T-helper 1 cell treated with Interleukin-12 subunit alpha and Interleukin-12 subunit beta and Interleukin-4 antibody, amounts not matched to agents 30 μg/mL and 1 μg/mL, for 36 hours (primary cell): ENCODE measurements at regions not wholly inside any gene's neighbourhood (a gene's known extent, or its start where the extent isn't known, plus 50 kb on each side); places are given as distances from the start of the nearest gene placed in this dataset.
"Not testable (repeated sequence)": the region's sequence is repeated elsewhere in the genome, so short reads cannot be mapped to it uniquely, and the experiment has no call there.

ENCODE experiments used
- H3K27ac Mint-ChIP-seq: one replicate; pipeline ENCODE4 v1.8.0; 2021; ENCODE audit warnings: mild to moderate bottlenecking, mixed read lengths
- H3K27me3 Mint-ChIP-seq: one replicate; pipeline ENCODE4 v1.8.0; 2021; ENCODE audit warnings: low read depth, mixed read lengths
- H3K36me3 Mint-ChIP-seq: one replicate; pipeline ENCODE4 v1.8.0; 2021; ENCODE audit warnings: low read depth, mixed read lengths
- H3K4me1 Mint-ChIP-seq: one replicate; pipeline ENCODE4 v1.8.0; 2021; ENCODE audit warnings: low read depth, mixed read lengths
- H3K4me3 Mint-ChIP-seq: one replicate; pipeline ENCODE4 v1.8.0; 2021; ENCODE audit warnings: mild to moderate bottlenecking, moderate library complexity, mixed read lengths
- H3K9me3 Mint-ChIP-seq: one replicate; pipeline ENCODE4 v1.8.0; 2021; ENCODE audit warnings: mixed read lengths

- peaks cover 17% of the 10 kb centered on the region for H3K4me1 Mint-ChIP-seq
- H3K27ac Mint-ChIP-seq = no peak overlapping the region
- no peak overlapping the region for H3K4me3 Mint-ChIP-seq
- H3K9me3 Mint-ChIP-seq = no peaks in the 10 kb centered on the region
- H3K27me3 Mint-ChIP-seq = no peaks in the 10 kb centered on the region
- H3K36me3 Mint-ChIP-seq = peaks cover 2% of the 10 kb centered on the region
Measured at GRCh38 chr5:143596824-143597223, 193.3 kb upstream of the NR3C1 start.

GRCh38 chr5:143594902-143595818 lies 191.7 kb upstream of the NR3C1 start:
- Mint-ChIP-seq H3K36me3 (no peaks in the 10 kb centered on the region), H3K4me1 (peaks cover 15% of the 10 kb centered on the region), H3K9me3 (no peaks in the 10 kb centered on the region), H3K27ac (no peak overlapping the region), H3K4me3 (no peak overlapping the region), H3K27me3 (no peaks in the 10 kb centered on the region)

- no peaks in the 10 kb centered on the region for H3K36me3 Mint-ChIP-seq
- no peak overlapping the region for H3K27ac Mint-ChIP-seq
- peaks cover 22% of the 10 kb centered on the region for H3K4me1 Mint-ChIP-seq
- H3K4me3 Mint-ChIP-seq = no peak overlapping the region
- no peaks in the 10 kb centered on the region for H3K27me3 Mint-ChIP-seq
- H3K9me3 Mint-ChIP-seq = no peaks in the 10 kb centered on the region
Measured at GRCh38 chr5:143593723-143594122, 190.2 kb upstream of the NR3C1 start.

DNA sequence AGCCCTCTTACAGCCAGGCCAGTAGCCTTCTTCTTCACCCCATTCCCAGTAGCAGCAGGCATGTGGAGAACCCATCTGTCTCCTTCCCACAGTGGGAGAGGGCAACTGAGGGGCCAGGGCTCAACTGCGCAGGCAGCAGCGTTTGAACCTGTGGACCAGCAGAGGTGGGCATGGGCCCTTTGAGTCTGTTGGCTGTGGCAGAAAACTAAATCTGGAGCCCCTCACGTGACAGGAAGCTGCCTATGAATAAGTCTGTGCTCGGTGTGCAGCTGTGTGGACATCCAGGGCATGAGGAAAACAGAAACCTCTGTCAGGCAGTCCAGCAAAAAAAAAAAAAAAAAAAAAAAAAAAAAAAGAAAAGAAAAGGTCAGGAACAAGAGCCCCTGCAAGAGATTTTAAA lies 189.2 kb upstream of the NR3C1 start:
- Mint-ChIP-seq H3K4me1 (peaks cover 29% of the 10 kb centered on the region), H3K4me3 (no peak overlapping the region), H3K36me3 (no peaks in the 10 kb centered on the region), H3K27me3 (no peaks in the 10 kb centered on the region), H3K27ac (no peak overlapping the region), H3K9me3 (no peaks in the 10 kb centered on the region)

DNA sequence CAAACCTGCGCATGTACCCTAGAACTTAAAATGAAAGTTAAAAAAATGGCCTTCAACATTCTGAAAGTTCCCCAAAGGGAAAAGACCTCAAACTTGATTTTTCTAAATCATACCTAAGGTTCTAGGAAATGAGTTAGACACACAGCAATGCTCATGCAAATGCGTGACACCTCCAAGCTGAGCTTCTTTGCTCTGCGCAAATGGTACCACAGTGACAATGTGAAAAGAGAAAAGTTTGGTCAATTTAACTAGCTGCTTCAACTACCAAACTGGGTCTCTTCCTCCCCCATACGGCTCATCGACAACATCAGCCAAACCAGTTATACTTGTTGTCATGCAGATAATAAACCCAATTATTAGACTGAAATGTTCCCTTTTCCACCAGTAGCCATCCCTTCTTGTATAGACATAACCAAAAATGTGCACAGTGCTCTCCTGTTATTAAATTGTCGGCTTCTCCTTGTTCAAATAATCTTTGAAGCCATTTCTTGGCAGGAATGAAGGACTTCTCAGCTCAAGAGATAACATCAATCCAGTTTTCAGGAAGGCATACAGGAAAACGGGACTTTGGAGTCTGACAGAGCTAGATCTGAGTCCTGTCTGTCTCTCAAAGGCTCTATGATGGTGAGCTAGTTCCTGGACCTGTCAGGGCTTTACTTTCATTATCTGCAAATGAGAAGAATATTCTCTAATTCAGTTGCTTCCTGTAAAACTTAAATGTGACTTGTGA lies 185.6 kb upstream of the NR3C1 start:
- H3K27me3 Mint-ChIP-seq = no peaks in the 10 kb centered on the region
- H3K9me3 Mint-ChIP-seq = no peaks in the 10 kb centered on the region
- no peak overlapping the region for H3K27ac Mint-ChIP-seq
- H3K4me3 Mint-ChIP-seq = no peak overlapping the region
- peaks cover 3% of the 10 kb centered on the region for H3K36me3 Mint-ChIP-seq
- peaks cover 37% of the 10 kb centered on the region for H3K4me1 Mint-ChIP-seq

DNA sequence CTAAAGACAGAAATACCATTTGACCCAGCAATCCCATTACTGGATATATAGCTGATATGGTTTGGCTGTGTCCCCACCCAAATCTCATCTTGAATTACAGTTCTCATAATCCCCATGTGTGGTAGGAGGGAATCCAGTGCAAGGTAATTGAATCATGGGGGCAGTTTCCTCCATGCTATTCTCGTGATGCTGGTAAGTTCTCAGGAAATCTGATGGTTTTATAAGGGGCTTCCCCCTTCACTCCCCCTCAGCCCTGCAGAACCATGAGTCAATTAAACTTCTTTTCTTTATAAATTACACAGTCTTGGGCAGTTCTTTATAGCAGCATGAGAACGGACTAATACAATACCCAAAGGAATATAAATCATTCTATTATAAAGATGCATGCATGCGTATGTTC lies 184.6 kb upstream of the NR3C1 start:
- not testable (repeated sequence) for H3K27me3 Mint-ChIP-seq, H3K27ac Mint-ChIP-seq, H3K4me3 Mint-ChIP-seq, H3K36me3 Mint-ChIP-seq, H3K9me3 Mint-ChIP-seq
- peaks cover 44% of the 10 kb centered on the region for H3K4me1 Mint-ChIP-seq

GRCh38 chr5:143586781-143587362 lies 183.4 kb upstream of the NR3C1 start:
- peaks cover 3% of the 10 kb centered on the region for H3K36me3 Mint-ChIP-seq
- H3K27me3 Mint-ChIP-seq = no peaks in the 10 kb centered on the region
- H3K27ac Mint-ChIP-seq = no peak overlapping the region
- no peak overlapping the region for H3K4me3 Mint-ChIP-seq
- H3K4me1 Mint-ChIP-seq = peaks cover 45% of the 10 kb centered on the region
- no peaks in the 10 kb centered on the region for H3K9me3 Mint-ChIP-seq

GRCh38 chr5:143585970-143586369 lies 182.5 kb upstream of the NR3C1 start:
- H3K27me3 Mint-ChIP-seq = no peaks in the 10 kb centered on the region
- peaks cover 3% of the 10 kb centered on the region for H3K36me3 Mint-ChIP-seq
- no peaks in the 10 kb centered on the region for H3K9me3 Mint-ChIP-seq
- H3K27ac Mint-ChIP-seq = peak overlapping the region; percentile 66
- H3K4me1 Mint-ChIP-seq = peaks cover 45% of the 10 kb centered on the region
- peak overlapping the region; percentile 36 for H3K4me3 Mint-ChIP-seq

GRCh38 chr5:143583409-143583808 lies 179.9 kb upstream of the NR3C1 start:
- H3K27me3 Mint-ChIP-seq = no peaks in the 10 kb centered on the region
- peaks cover 36% of the 10 kb centered on the region for H3K4me1 Mint-ChIP-seq
- peaks cover 3% of the 10 kb centered on the region for H3K36me3 Mint-ChIP-seq
- H3K4me3 Mint-ChIP-seq = no peak overlapping the region
- H3K27ac Mint-ChIP-seq = no peak overlapping the region
- H3K9me3 Mint-ChIP-seq = no peaks in the 10 kb centered on the region

DNA sequence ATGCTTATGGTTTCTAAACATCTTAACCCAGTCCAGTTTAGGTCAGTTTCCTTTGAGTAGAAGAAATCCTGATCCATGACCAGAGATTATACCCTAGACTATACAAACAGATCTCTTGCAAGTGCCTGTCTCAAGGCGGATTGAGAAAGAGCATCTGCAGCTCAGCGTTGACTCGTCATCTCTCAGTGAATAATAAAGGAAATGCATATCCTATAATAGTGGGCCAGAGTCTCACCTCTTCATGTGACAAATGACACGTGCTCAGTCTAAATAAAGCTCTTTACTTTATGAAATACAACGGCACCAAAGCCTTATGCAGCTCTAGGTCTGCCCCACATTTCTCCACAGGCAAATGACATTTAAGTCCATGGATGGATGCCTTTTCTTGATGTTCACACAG lies 179.4 kb upstream of the NR3C1 start:
- Mint-ChIP-seq H3K27me3 (no peaks in the 10 kb centered on the region), H3K27ac (no peak overlapping the region)

DNA sequence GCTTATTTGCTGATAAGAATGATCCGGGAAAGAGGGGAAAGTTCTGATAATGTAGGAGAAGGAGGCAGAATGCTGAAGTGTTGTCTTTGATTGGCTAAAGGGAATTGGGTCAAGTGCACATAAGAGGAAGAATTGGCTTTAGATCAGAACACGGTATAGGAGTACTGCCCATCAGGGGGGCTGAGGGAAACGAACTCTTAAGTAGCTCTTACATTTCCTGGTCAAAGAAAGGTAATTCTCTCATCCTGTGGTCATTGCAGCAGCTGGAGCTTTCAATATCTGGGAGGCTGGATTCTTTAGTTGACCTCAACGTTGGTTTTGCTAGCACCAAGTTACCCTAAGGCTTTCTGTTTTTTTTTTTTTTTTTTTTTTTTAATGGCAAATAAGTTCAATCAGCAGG lies 178.7 kb upstream of the NR3C1 start:
- Mint-ChIP-seq H3K4me1 (peaks cover 30% of the 10 kb centered on the region), H3K27ac (no peak overlapping the region), H3K9me3 (no peaks in the 10 kb centered on the region), H3K4me3 (no peak overlapping the region), H3K27me3 (no peaks in the 10 kb centered on the region), H3K36me3 (peaks cover 3% of the 10 kb centered on the region)

More for the DNA sequence above, 179.4 kb upstream of the NR3C1 start:
- Mint-ChIP-seq H3K4me3 (no peak overlapping the region), H3K36me3 (peaks cover 3% of the 10 kb centered on the region), H3K4me1 (peaks cover 32% of the 10 kb centered on the region), H3K9me3 (no peaks in the 10 kb centered on the region)

DNA sequence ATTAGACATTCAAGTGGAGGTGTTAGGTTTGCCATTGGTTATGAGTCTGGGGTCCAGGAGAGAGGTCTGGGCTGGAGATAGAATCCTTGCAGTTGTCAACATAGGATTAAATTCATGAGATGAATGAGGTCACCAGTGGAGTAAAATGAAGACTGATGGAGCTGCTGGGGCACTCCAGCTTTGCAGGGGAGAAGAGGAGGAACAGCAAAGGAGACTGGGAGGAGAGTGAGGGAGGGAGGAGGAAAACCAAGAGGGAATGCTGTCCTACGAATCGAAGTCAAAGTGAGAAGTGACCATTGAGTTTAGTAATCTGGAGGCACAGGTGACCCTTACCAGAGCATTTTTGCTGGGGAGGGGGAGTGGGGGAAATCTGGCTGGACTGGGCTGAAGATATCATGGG lies 178.2 kb upstream of the NR3C1 start:
- H3K36me3 Mint-ChIP-seq = peaks cover 3% of the 10 kb centered on the region
- H3K4me3 Mint-ChIP-seq = no peak overlapping the region
- no peaks in the 10 kb centered on the region for H3K9me3 Mint-ChIP-seq
- H3K27me3 Mint-ChIP-seq = no peaks in the 10 kb centered on the region
- H3K4me1 Mint-ChIP-seq = peaks cover 28% of the 10 kb centered on the region
- H3K27ac Mint-ChIP-seq = no peak overlapping the region

DNA sequence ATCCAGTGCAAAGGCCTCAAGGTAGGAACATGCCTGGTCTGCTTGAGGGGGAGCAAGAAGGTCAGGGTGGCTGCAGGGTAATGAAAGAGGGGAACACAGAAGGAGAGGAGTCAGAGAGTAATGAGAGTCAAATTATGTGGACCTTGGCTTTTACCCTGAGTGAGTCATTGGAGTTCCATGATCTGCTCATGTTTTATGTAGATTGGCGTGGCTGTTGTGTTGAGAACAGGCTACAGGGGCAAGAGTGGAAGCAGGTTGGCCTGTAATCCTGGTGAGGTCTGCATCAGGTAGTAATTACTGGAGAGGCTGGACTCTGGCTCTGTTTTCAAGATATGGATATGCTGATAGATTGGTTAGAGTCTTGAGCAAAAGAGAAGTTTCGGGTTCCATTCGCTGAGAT lies 177.7 kb upstream of the NR3C1 start:
- H3K4me1 Mint-ChIP-seq = peaks cover 24% of the 10 kb centered on the region
- peaks cover 3% of the 10 kb centered on the region for H3K36me3 Mint-ChIP-seq
- no peaks in the 10 kb centered on the region for H3K27me3 Mint-ChIP-seq
- no peak overlapping the region for H3K4me3 Mint-ChIP-seq
- no peaks in the 10 kb centered on the region for H3K9me3 Mint-ChIP-seq
- H3K27ac Mint-ChIP-seq = no peak overlapping the region

DNA sequence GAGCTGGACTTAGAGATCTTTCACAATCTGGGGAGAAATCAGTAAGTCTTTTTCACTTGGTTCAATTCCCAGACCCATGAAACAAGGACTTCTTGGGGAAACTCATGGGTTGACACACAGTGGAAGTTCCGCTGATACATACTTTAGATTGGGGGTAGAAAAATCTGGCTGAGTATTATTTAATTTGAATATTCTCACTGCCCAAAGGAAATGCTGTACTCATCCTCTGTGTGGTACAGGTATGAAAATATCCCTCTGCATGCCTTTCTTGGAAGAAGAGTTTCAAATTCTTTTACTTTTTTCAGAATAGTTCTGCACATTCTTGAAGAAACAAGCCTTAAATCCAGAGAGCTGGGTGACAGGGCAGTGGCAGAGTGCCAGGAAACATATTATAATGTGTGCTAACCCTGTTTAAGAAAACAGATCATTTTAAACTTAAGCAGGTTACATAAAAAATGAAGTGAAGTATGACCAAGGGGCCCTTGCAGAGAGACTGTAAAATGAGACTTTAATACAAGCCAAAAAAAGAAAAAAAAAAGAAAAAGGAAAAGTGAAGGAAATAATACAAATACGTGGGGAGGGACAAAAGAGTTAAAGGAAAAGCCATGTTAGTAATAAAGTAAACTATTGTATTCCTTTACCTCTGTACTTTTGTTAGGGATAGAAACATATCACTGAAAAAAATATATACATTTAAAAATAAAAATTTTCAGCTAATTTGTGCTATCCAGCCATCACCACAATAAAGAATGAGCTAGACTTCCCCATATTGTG lies 173.4 kb upstream of the NR3C1 start:
- H3K36me3 Mint-ChIP-seq = no peaks in the 10 kb centered on the region
- H3K4me1 Mint-ChIP-seq = peaks cover 3% of the 10 kb centered on the region
- no peak overlapping the region for H3K27ac Mint-ChIP-seq
- peaks cover 3% of the 10 kb centered on the region for H3K27me3 Mint-ChIP-seq
- H3K9me3 Mint-ChIP-seq = no peaks in the 10 kb centered on the region
- H3K4me3 Mint-ChIP-seq = no peak overlapping the region
